ENCODE measurements at regions not wholly inside any gene's neighbourhood (a gene's known extent, or its start where the extent isn't known, plus 50 kb on each side); places are given as distances from the start of the nearest gene placed in this dataset.
"Not testable (repeated sequence)": the region's sequence is repeated elsewhere in the genome, so short reads cannot be mapped to it uniquely, and the experiment has no call there.

- in situ Hi-C loops (cut with MboI; ENCODE audit: low sequenced_read_pairs, unreplicated experiment): no loop called here
- TF ChIP-seq, protein P1, sequence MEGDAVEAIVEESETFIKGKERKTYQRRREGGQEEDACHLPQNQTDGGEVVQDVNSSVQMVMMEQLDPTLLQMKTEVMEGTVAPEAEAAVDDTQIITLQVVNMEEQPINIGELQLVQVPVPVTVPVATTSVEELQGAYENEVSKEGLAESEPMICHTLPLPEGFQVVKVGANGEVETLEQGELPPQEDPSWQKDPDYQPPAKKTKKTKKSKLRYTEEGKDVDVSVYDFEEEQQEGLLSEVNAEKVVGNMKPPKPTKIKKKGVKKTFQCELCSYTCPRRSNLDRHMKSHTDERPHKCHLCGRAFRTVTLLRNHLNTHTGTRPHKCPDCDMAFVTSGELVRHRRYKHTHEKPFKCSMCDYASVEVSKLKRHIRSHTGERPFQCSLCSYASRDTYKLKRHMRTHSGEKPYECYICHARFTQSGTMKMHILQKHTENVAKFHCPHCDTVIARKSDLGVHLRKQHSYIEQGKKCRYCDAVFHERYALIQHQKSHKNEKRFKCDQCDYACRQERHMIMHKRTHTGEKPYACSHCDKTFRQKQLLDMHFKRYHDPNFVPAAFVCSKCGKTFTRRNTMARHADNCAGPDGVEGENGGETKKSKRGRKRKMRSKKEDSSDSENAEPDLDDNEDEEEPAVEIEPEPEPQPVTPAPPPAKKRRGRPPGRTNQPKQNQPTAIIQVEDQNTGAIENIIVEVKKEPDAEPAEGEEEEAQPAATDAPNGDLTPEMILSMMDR (IDR thresholded peaks at IDR 0.05; ENCODE audit: borderline replicate concordance, control extremely low read depth, extremely low read depth, insufficient read depth, missing control alignments): no peak
- DNase-seq (ENCODE audit: low spot score): no peak
These were observed 277.7 kb upstream of the MAP2 start for GRCh38 chr2:209145941-209146681.

DNA sequence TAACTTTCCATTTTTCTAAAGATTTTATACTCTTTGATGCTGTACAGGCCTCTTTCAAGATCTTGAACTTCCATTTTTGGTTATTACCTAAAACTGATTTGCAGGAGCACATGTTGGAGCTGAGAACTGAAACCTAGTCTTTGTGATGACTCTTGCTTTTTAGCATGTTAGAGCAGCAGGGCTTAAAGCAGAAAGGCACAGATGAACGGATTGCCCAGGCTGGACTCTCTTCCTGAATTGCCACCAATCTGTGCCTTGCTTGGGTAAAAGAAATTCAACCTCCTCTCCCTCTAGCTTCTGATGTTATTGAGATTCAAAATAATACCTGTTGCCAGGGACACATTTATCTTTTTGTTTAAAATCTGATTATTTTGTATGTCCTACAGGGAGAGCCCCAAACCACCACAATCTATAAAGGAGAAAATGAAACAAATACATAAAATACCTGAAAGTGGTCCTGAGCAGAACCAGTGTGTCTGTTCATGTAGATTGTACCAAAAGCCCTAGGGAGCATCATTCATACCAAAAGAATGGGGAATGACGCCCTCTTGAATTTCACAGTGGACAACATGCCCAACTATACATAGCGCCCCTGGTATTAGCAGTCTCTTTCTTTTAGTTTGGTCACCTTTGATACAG, 277.0 kb upstream of the MAP2 start:
- TF ChIP-seq, protein P1 (IDR thresholded peaks at IDR 0.05; ENCODE audit: borderline replicate concordance, control extremely low read depth, extremely low read depth, insufficient read depth, missing control alignments): no peak
- DNase-seq (ENCODE audit: low spot score): no peak

GRCh38 chr2:209147981-209148380, 275.9 kb upstream of the MAP2 start:
- in situ Hi-C loops (cut with MboI; ENCODE audit: low sequenced_read_pairs, unreplicated experiment): no loop called here
- DNase-seq (ENCODE audit: low spot score): no peak
- TF ChIP-seq, protein P1 (IDR thresholded peaks at IDR 0.05; ENCODE audit: borderline replicate concordance, control extremely low read depth, extremely low read depth, insufficient read depth, missing control alignments): no peak

More for the DNA sequence above, 277.0 kb upstream of the MAP2 start:
- in situ Hi-C loops (cut with MboI; ENCODE audit: low sequenced_read_pairs, unreplicated experiment): no loop called here

DNA sequence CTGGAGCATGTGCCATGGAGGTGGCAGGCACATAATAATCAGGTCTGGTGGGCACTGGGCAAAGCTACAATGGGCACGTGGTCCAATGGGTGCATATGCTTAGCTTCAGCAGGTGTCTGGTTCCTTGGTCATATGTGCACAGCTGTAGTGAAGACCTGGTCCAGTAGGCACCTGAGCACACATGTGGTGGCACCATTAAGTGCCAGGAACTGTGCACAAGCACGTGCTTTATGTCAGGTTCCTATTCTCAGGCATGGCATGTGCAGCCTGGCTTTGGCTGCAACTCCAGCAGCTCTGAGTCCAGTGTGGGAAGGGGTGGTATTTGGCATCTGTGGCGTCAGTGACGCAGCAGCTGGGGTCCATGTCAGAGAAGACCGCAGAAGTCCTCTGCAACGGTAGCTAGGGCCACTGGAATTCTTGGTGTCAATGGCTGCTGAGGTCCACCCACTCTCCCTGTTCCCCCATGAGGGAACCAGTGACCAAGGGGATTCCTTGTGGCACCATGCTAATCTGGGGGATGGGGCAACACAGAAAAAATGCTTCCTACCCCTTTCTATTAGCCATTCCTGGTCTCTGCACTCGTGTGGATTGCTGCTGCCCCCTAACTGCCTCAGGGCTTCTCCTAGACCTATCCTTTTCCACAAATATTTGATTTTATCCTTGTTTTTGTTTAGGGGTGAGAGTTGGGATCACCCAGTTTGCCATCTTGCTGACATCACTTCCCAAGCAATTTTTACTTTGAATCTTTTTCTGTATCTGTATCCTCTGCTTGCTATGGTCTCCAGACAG, 262.9 kb upstream of the MAP2 start:
- in situ Hi-C loops (cut with MboI; ENCODE audit: low sequenced_read_pairs, unreplicated experiment): no loop called here
- TF ChIP-seq, protein P1 (IDR thresholded peaks at IDR 0.05; ENCODE audit: borderline replicate concordance, control extremely low read depth, extremely low read depth, insufficient read depth, missing control alignments): no peak
- no peak for DNase-seq (ENCODE audit: low spot score)

- in situ Hi-C loops (cut with MboI; ENCODE audit: low sequenced_read_pairs, unreplicated experiment): no loop called here
- TF ChIP-seq, protein P1 (IDR thresholded peaks at IDR 0.05; ENCODE audit: borderline replicate concordance, control extremely low read depth, extremely low read depth, insufficient read depth, missing control alignments): no peak
- DNase-seq (ENCODE audit: low spot score): no peak
These were observed 261.7 kb upstream of the MAP2 start for GRCh38 chr2:209162129-209162528.

GRCh38 chr2:209181984-209182383, 241.9 kb upstream of the MAP2 start:
- no peak for DNase-seq (ENCODE audit: low spot score)
- in situ Hi-C loops (cut with MboI; ENCODE audit: low sequenced_read_pairs, unreplicated experiment): no loop called here
- TF ChIP-seq, protein P1 (IDR thresholded peaks at IDR 0.05; ENCODE audit: borderline replicate concordance, control extremely low read depth, extremely low read depth, insufficient read depth, missing control alignments): no peak

- DNase-seq (ENCODE audit: low spot score); in situ Hi-C loops (cut with MboI; ENCODE audit: low sequenced_read_pairs, unreplicated experiment): not testable (repeated sequence)
These were observed 237.0 kb upstream of the MAP2 start for GRCh38 chr2:209186886-209187285.

Data from GM13976 (cell line).